ENCODE measurements at regions not wholly inside any gene's neighbourhood (a gene's known extent, or its start where the extent isn't known, plus 50 kb on each side); places are given as distances from the start of the nearest gene placed in this dataset.

- TF ChIP-seq MAFK (IDR thresholded peaks at IDR 0.05; ENCODE audit: partially characterized antibody) (no peak), ZFP36 (IDR thresholded peaks at IDR 0.05; ENCODE audit: borderline replicate concordance, partially characterized antibody) (no peak), CTCF (IDR thresholded peaks at IDR 0.05) (no peak), POLR2A (IDR thresholded peaks at IDR 0.05; ENCODE audit: low read length) (no peak), MAX (IDR thresholded peaks at IDR 0.05) (no peak), SMC3 (IDR thresholded peaks at IDR 0.05) (no peak), RCOR1 (IDR thresholded peaks at IDR 0.05; ENCODE audit: low read depth, low read length) (no peak)
Observed at GRCh38 chr20:6401893-6402557, 279.2 kb upstream of the FERMT1 start.

Measured in A549 (cell line).